PC-9 (cell line): ENCODE measurements at regions not wholly inside any gene's neighbourhood (a gene's known extent, or its start where the extent isn't known, plus 50 kb on each side); places are given as distances from the start of the nearest gene placed in this dataset.

ENCODE experiments used
- BruUV-seq: library from RNA; stranded (reverse); fragments of 400-500 nt; replicated peaks from 2 replicates; lab custom pipeline; 2021; lab: Mats Ljungman, UMichigan
- CTCF ChIA-PET: fragments of 300-600 bp; sonication (Branson Sonifier 250); formaldehyde crosslinking; loops from one replicate; lab custom pipeline; 2022; ENCODE audit warnings: antibody characterized with exemption; lab: Charles Lee
- POLR2A ChIA-PET: fragments of 300-600 bp; sonication (Branson Sonifier 250); formaldehyde crosslinking; loops from one replicate; lab custom pipeline; 2022; ENCODE audit warnings: antibody characterized with exemption; ENCODE audit not compliant: unreplicated experiment; lab: Charles Lee
- DNase-seq, 2 experiments: peaks; one replicate each; pipeline versions ENCODE4 v3.0.0 to v3.0.0-alpha.2; 2015 to 2022; ENCODE audit warnings: mixed read lengths in 1 of 2
- H2AFZ ChIP-seq: fragments of 200-600 bp; sonication (generic); 2 replicates; pipeline ENCODE4 v1.8.1; 2017; ENCODE audit warnings: antibody characterized with exemption
- H3F3A ChIP-seq: fragments of 200-600 bp; sonication (generic); 2 replicates; pipeline ENCODE4 v1.8.1; 2017; ENCODE audit warnings: antibody characterized with exemption, mild to moderate bottlenecking, low read depth; ENCODE audit not compliant: insufficient read depth
- H3K27ac ChIP-seq: fragments of 200-600 bp; sonication (generic); 2 replicates; pipeline ENCODE4 v1.6.1; 2016; ENCODE audit warnings: mixed run types
- H3K27me3 ChIP-seq: fragments of 200-600 bp; sonication (generic); 2 replicates; pipeline ENCODE4 v1.6.1; 2016; ENCODE audit warnings: low read depth, mixed run types; ENCODE audit not compliant: insufficient read depth
- H3K36me3 ChIP-seq: fragments of 200-600 bp; sonication (generic); 2 replicates; pipeline ENCODE4 v1.6.1; 2016; ENCODE audit warnings: low read depth, mixed run types
- H3K4me1 ChIP-seq: fragments of 200-600 bp; sonication (generic); replicated peaks from 2 replicates; pipeline ENCODE4 v1.6.1; 2016; ENCODE audit warnings: mixed run types; ENCODE audit not compliant: insufficient read depth
- H3K4me2 ChIP-seq: fragments of 200-600 bp; sonication (generic); 2 replicates; pipeline ENCODE4 v1.6.1; 2017; ENCODE audit warnings: mixed run types
- H3K4me3 ChIP-seq: fragments of 200-600 bp; sonication (generic); 2 replicates; pipeline ENCODE4 v1.6.1; 2016; ENCODE audit warnings: mixed run types
- H3K79me2 ChIP-seq: fragments of 200-600 bp; sonication (generic); 2 replicates; pipeline ENCODE4 v1.6.1; 2017; ENCODE audit warnings: low read depth, mixed run types
- H3K9me2 ChIP-seq: fragments of 200-600 bp; sonication (generic); 2 replicates; pipeline ENCODE4 v1.8.1; 2017; ENCODE audit warnings: mild to moderate bottlenecking; ENCODE audit not compliant: insufficient read depth
- H3K9me3 ChIP-seq: fragments of 200-600 bp; sonication (generic); 2 replicates; pipeline ENCODE4 v1.8.1; 2016; ENCODE audit warnings: low read depth; ENCODE audit not compliant: insufficient read depth
- H4K20me1 ChIP-seq: fragments of 200-600 bp; sonication (generic); 2 replicates; pipeline ENCODE4 v1.8.1; 2017; ENCODE audit not compliant: insufficient read depth
- EZH2 ChIP-seq: fragments of 200-600 bp; sonication (generic); IDR thresholded peaks from 2 replicates; pipeline ENCODE4 v1.8.0; 2017; ENCODE audit warnings: antibody characterized with exemption, low read depth
- intact Hi-C: fragments of 100-400 bp; cut with micrococcal nuclease; formaldehyde crosslinking; loops from one replicate; pipeline ENCODE4 v1.10.0; 2022; ENCODE audit not compliant: unreplicated experiment
- TF ChIP-seq, protein P1 (sequence below): fragments of 200-600 bp; sonication (generic); conservative IDR thresholded peaks from 2 replicates; pipeline ENCODE4 v1.6.1; 2017; ENCODE audit warnings: mixed run types, antibody characterized with exemption, mild to moderate bottlenecking, moderate library complexity

DNA sequence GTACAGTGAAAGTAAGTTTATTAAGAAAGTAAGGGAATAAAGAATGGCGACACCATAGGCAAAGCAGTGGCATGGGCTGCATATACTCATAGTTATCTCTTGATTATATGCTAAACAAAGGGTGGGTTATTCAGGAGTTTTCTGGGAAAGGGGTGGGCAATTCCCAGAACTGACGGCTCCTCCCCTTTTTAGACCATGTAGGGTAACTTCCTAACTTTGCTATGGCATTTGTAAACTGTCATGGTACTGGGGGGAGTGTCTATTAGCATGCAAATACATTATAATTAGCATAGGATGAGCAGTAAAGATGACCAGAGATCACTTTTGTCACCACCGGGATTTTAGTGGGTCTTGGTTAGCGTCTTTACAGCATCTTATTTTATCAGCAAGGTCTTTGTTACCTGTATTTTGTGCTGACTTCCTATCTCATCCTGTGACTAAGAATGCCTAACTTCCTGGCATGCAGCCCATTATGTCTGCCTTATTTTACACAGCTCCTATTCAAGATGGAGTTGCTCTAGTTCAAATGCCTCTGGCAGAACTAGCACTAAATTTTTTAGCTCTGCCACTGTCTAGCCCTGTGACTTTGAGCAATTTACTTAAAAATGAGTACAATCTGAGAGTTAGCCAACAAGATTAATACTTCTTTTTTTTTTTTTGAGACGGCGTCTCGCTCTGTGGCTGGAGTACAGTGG lies 110.3 kb upstream of the PALMD start:
- H3K4me3 ChIP-seq, result no peak overlapping the region
- BruUV-seq, result no TSS peak
- H3K9me2 ChIP-seq, result no peaks in the 10 kb centered on the region
- no peaks in the 10 kb centered on the region for H3K79me2 ChIP-seq
- TF ChIP-seq, protein P1, sequence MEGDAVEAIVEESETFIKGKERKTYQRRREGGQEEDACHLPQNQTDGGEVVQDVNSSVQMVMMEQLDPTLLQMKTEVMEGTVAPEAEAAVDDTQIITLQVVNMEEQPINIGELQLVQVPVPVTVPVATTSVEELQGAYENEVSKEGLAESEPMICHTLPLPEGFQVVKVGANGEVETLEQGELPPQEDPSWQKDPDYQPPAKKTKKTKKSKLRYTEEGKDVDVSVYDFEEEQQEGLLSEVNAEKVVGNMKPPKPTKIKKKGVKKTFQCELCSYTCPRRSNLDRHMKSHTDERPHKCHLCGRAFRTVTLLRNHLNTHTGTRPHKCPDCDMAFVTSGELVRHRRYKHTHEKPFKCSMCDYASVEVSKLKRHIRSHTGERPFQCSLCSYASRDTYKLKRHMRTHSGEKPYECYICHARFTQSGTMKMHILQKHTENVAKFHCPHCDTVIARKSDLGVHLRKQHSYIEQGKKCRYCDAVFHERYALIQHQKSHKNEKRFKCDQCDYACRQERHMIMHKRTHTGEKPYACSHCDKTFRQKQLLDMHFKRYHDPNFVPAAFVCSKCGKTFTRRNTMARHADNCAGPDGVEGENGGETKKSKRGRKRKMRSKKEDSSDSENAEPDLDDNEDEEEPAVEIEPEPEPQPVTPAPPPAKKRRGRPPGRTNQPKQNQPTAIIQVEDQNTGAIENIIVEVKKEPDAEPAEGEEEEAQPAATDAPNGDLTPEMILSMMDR, result no peak
- no peak for TF ChIP-seq EZH2
- no peak overlapping the region for H3K4me2 ChIP-seq
- H3K36me3 ChIP-seq, result no peaks in the 10 kb centered on the region
- DNase-seq, result no peak
- H3K27ac ChIP-seq, result no peak overlapping the region
- H3K9me3 ChIP-seq, result no peaks in the 10 kb centered on the region; the same call in 1 of the 2 replicates
- H2AFZ ChIP-seq, result no peak overlapping the region
- H3K4me1 ChIP-seq, result peaks cover 7% of the 10 kb centered on the region; the same call in 1 of the 2 replicates
- H3F3A ChIP-seq, result no peaks in the 10 kb centered on the region
- no peaks in the 10 kb centered on the region for H3K27me3 ChIP-seq
- CTCF ChIA-PET, result interaction anchor here (0.7 kb wide), 1 partner anchor 150 kb away, joined by 3 read pairs; no protein-coding TSS in a partner anchor
- POLR2A ChIA-PET, result no interaction called here
- H4K20me1 ChIP-seq, result no peaks in the 10 kb centered on the region
- intact Hi-C loops, result no loop called here

DNA sequence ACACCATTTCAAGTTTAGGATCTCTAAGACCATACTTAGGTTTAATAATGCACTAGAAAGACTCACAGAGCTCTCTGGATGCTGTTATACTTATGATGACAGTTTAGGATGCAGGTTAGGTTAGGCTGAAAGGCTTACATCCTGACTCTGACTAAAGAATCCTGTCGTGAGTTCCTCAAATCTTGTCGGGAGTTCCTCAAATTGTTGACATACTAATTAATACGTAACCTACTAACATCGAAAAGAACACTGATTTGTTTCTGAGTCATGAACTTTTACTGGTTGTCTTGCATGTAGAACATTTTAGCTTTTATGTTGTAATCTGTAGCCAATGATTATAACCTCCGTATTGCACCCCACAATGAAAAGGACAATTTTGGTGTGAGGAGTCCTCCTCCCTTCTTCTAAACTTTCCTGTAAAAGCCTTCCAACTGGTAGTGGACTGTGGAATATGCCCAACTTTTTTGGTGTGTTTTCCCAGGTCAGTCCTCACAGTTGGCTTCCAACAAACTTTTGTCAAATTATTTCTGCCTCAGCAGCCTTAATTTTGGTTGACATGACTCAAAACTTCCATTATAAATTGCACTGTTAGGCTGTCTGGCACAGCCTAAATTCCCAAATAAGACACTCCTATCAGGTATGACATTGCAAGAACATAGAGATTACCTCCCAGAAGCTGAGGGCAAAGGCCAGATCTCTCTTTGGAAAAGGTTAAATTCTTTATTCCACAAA lies 107.9 kb upstream of the PALMD start:
- no peak overlapping the region for H2AFZ ChIP-seq
- H3K4me2 ChIP-seq, result no peak overlapping the region
- peaks cover 7% of the 10 kb centered on the region; the same call in 1 of the 2 replicates for H3K4me1 ChIP-seq
- BruUV-seq, result no TSS peak
- TF ChIP-seq EZH2, result no peak
- TF ChIP-seq, protein P1, result no peak
- no peak for DNase-seq
- intact Hi-C loops, result no loop called here
- H3K27me3 ChIP-seq, result no peaks in the 10 kb centered on the region
- H4K20me1 ChIP-seq, result no peaks in the 10 kb centered on the region
- no peak overlapping the region for H3K27ac ChIP-seq
- no peaks in the 10 kb centered on the region for H3K9me2 ChIP-seq
- H3K4me3 ChIP-seq, result no peak overlapping the region
- CTCF ChIA-PET, result no interaction called here
- POLR2A ChIA-PET, result no interaction called here
- no peaks in the 10 kb centered on the region; the same call in 1 of the 2 replicates for H3K9me3 ChIP-seq
- H3K79me2 ChIP-seq, result no peaks in the 10 kb centered on the region
- H3K36me3 ChIP-seq, result no peaks in the 10 kb centered on the region
- no peaks in the 10 kb centered on the region for H3F3A ChIP-seq

DNA sequence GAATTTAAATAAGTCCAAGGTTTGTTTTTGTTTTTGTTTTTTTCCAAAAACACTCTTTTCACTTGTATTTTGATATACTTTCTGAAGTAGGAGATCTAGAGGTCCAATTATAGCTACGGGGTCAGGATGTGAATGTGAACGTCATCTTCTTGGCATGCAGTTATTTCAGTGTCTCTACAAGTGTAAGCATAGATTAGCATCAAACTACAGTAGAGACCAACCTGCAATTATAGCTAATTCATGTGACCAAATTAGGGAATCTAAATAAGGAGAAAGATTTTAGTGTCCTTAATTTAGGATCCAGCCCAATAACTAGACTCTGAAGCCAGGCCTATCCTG lies 107.3 kb upstream of the PALMD start:
- Histone ChIP-seq H3K79me2 (no peaks in the 10 kb centered on the region), H3K36me3 (no peaks in the 10 kb centered on the region), H3K4me1 (peaks cover 7% of the 10 kb centered on the region; the same call in 1 of the 2 replicates), H3K9me2 (no peaks in the 10 kb centered on the region), H3K27me3 (no peaks in the 10 kb centered on the region), H3K9me3 (no peaks in the 10 kb centered on the region; the same call in 1 of the 2 replicates), H3K4me2 (no peak overlapping the region), H2AFZ (no peak overlapping the region), H3K27ac (no peak overlapping the region), H3F3A (no peaks in the 10 kb centered on the region), H4K20me1 (no peaks in the 10 kb centered on the region), H3K4me3 (no peak overlapping the region)
- CTCF ChIA-PET, result no interaction called here
- no peak for DNase-seq
- intact Hi-C loops, result no loop called here
- BruUV-seq, result no TSS peak
- TF ChIP-seq, protein P1, result no peak
- no peak for TF ChIP-seq EZH2
- POLR2A ChIA-PET, result no interaction called here
